GM12878 (cell line): ENCODE measurements at regions not wholly inside any gene's neighbourhood (a gene's known extent, or its start where the extent isn't known, plus 50 kb on each side); places are given as distances from the start of the nearest gene placed in this dataset.

Source experiments
- ATAC-seq: fragments of 200-7000 bp; cut with Tn5 transposase; 3 replicates; pipeline ENCODE4 v1.9.1; 2020; ENCODE audit warnings: mild to moderate bottlenecking, moderate library complexity
- BruUV-seq: library from RNA; stranded (reverse); fragments of 400-500 nt; replicated peaks from 2 replicates; lab custom pipeline; 2021; lab: Mats Ljungman, UMichigan
- CTCF ChIA-PET: fragments of 300-600 bp; sonication (Branson Sonifier 250); formaldehyde crosslinking; extraction: SDS; loops from one replicate; lab custom pipeline; 2021; ENCODE audit warnings: inconsistent platforms; lab: Yijun Ruan, JAX
- POLR2A ChIA-PET: fragments of 350-600 bp; formaldehyde crosslinking; extraction: SDS; loops from one replicate; lab custom pipeline; 2021; ENCODE audit warnings: inconsistent platforms; lab: Charles Lee
- RAD21 ChIA-PET: fragments of 300-600 bp; sonication (Branson Sonifier 250); formaldehyde crosslinking; loops from one replicate; lab custom pipeline; 2023; ENCODE audit warnings: antibody characterized with exemption; ENCODE audit not compliant: unreplicated experiment; lab: Charles Lee
- SMC1A ChIA-PET: fragments of 300-600 bp; sonication (Branson Sonifier 250); formaldehyde crosslinking; loops from one replicate; lab custom pipeline; 2023; ENCODE audit not compliant: unreplicated experiment, uncharacterized antibody; lab: Charles Lee
- DNase-seq: peaks from one replicate; pipeline ENCODE4 v3.0.0-alpha.2; 2011; ENCODE audit warnings: low read depth, low spot score
- FAIRE-seq: peaks from 3 replicates; lab custom pipeline; 2011; peaks lifted over from hg19 to GRCh38; lab: Jason Lieb, UNC
- H2AFZ ChIP-seq: 2 replicates; pipeline ENCODE4 v1.6.0; 2011; ENCODE audit warnings: low read depth, low read length, control low read depth; ENCODE audit not compliant: control insufficient read depth
- H3K27ac ChIP-seq: 2 replicates; pipeline ENCODE4 v1.5.1; 2011; ENCODE audit warnings: control low read depth; ENCODE audit not compliant: control insufficient read depth, insufficient read depth
- H3K27me3 ChIP-seq, 2 experiments: replicated peaks in 1 of 2; 2 replicates each; pipeline versions ENCODE4 v1.6.0 to v1.6.1; 2011; ENCODE audit warnings: low read length in 1 of 2; ENCODE audit not compliant: control insufficient read depth in 2 of 2, insufficient read depth in 2 of 2
- H3K36me3 ChIP-seq, 2 experiments: 2 replicates each; pipeline ENCODE4 v1.5.1; 2011; ENCODE audit warnings: low read length in 1 of 2; ENCODE audit not compliant: control insufficient read depth in 2 of 2, insufficient read depth in 2 of 2
- H3K4me1 ChIP-seq: 2 replicates; pipeline ENCODE4 v1.6.1; 2011; ENCODE audit warnings: mild to moderate bottlenecking, low read length, moderate library complexity, mixed read lengths; ENCODE audit not compliant: control insufficient read depth, insufficient read depth
- H3K4me2 ChIP-seq: 2 replicates; pipeline ENCODE4 v1.6.0; 2011; ENCODE audit warnings: control low read depth; ENCODE audit not compliant: control insufficient read depth, insufficient read depth
- H3K4me3 ChIP-seq: fragments of 200-600 bp; sonication (generic); 2 replicates; pipeline ENCODE4 v1.5.1; 2016
- H3K79me2 ChIP-seq: 2 replicates; pipeline ENCODE4 v1.6.0; 2011; ENCODE audit warnings: low read length; ENCODE audit not compliant: control insufficient read depth, insufficient read depth
- H3K9ac ChIP-seq: 2 replicates; pipeline ENCODE4 v1.8.0; 2011; ENCODE audit warnings: low read length, control low read depth, mixed read lengths; ENCODE audit not compliant: control insufficient read depth, insufficient read depth
- H3K9me3 ChIP-seq: replicated peaks from 3 replicates; pipeline ENCODE4 v1.5.1; 2011; ENCODE audit warnings: mild to moderate bottlenecking, low read length; ENCODE audit not compliant: control insufficient read depth, insufficient read depth
- H4K20me1 ChIP-seq: 2 replicates; pipeline ENCODE4 v1.6.0; 2011; ENCODE audit not compliant: control insufficient read depth, insufficient read depth
- BHLHE40 ChIP-seq, 2 experiments: fragments of 450-650 bp in 1 of 2; IDR thresholded peaks; 2 replicates each; pipeline ENCODE4 v1.6.1; 2011 to 2017; ENCODE audit warnings: low read depth in 2 of 2, borderline replicate concordance in 1 of 2, improper control_type of control experiment in 1 of 2, low read length in 1 of 2, mild to moderate bottlenecking in 1 of 2
- CEBPB ChIP-seq, 2 experiments: fragments of 150-350 bp in 1 of 2; IDR thresholded peaks; 2 replicates each; pipeline ENCODE4 v1.6.1; 2012 to 2014; ENCODE audit warnings: low read depth in 2 of 2, low read length in 2 of 2, borderline replicate concordance in 1 of 2, inconsistent platforms in 1 of 2
- CREB1 ChIP-seq: IDR thresholded peaks from 2 replicates; pipeline ENCODE4 v1.6.1; 2012; ENCODE audit warnings: low read depth, mild to moderate bottlenecking, inconsistent platforms
- HDAC6 ChIP-seq: fragments of 200-600 bp; sonication (generic); IDR thresholded peaks from one replicate; pipeline ENCODE4 v1.8.0; 2017; ENCODE audit warnings: antibody characterized with exemption; ENCODE audit not compliant: unreplicated experiment
- JUNB ChIP-seq: IDR thresholded peaks from 2 replicates; pipeline ENCODE4 v1.6.1; 2016; ENCODE audit warnings: antibody characterized with exemption, mild to moderate bottlenecking
- JUND ChIP-seq: IDR thresholded peaks from 2 replicates; pipeline ENCODE4 v1.6.1; 2012; ENCODE audit warnings: low read depth, mild to moderate bottlenecking, low read length, improper control_type of control experiment, moderate library complexity
- MEF2B ChIP-seq: fragments of 450-650 bp; IDR thresholded peaks from 2 replicates; pipeline ENCODE4 v1.6.1; 2018; ENCODE audit warnings: mild to moderate bottlenecking, moderate library complexity; ENCODE audit not compliant: partially characterized antibody, poor library complexity, severe bottlenecking
- PML ChIP-seq: IDR thresholded peaks from 2 replicates; pipeline ENCODE4 v1.6.1; 2012; ENCODE audit warnings: low read length, inconsistent platforms
- SMAD1 ChIP-seq: fragments of 450-650 bp; IDR thresholded peaks from 2 replicates; pipeline ENCODE4 v1.6.1; 2018; ENCODE audit warnings: mild to moderate bottlenecking, low read depth; ENCODE audit not compliant: partially characterized antibody
- SMC3 ChIP-seq: IDR thresholded peaks from 2 replicates; pipeline ENCODE4 v1.6.1; 2011; ENCODE audit warnings: low read length, improper control_type of control experiment, borderline replicate concordance
- TCF7 ChIP-seq: IDR thresholded peaks from 2 replicates; pipeline ENCODE4 v1.6.1; 2014; ENCODE audit warnings: antibody characterized with exemption, borderline replicate concordance
- ZNF217 ChIP-seq: fragments of 450-650 bp; IDR thresholded peaks from 2 replicates; pipeline ENCODE4 v1.6.1; 2017; ENCODE audit warnings: antibody characterized with exemption, mild to moderate bottlenecking
- WGBS: methylation state at CpG from one replicate; pipeline ENCODE4 v1.1.6; 2016; ENCODE audit warnings: low lambda C conversion rate; ENCODE audit not compliant: insufficient replicate concordance, insufficient coverage; ENCODE audit errors: missing lambda C conversion rate; 5-methylcytosine and 5-hydroxymethylcytosine counted together
- in situ Hi-C: fragments of 300-500 bp; cut with MboI; formaldehyde crosslinking; loops from 9 replicates; pipeline ENCODE4 v1.14.3; 2018; ENCODE audit warnings: mixed read lengths
- intact Hi-C: fragments of 100-400 bp; cut with micrococcal nuclease; formaldehyde crosslinking; loops from one replicate; pipeline ENCODE4 v1.14.2; 2022; ENCODE audit not compliant: unreplicated experiment
- TF ChIP-seq, protein P1 (sequence below): IDR thresholded peaks from 2 replicates; pipeline ENCODE4 v1.6.1; 2012; ENCODE audit warnings: low read depth, low read length, improper control_type of control experiment
- TF ChIP-seq, protein P2 (sequence below): IDR thresholded peaks from 2 replicates; pipeline ENCODE4 v1.6.1; 2011; ENCODE audit warnings: borderline replicate concordance, low read depth, mild to moderate bottlenecking, moderate library complexity, mixed read lengths, low read length; ENCODE audit not compliant: insufficient read depth; ENCODE audit errors: extremely low read length
- TF ChIP-seq, protein P3 (sequence below): fragments of 450-650 bp; IDR thresholded peaks from 2 replicates; pipeline ENCODE4 v1.6.1; 2017; ENCODE audit warnings: mild to moderate bottlenecking, low read depth, inconsistent platforms; ENCODE audit not compliant: poor library complexity, severe bottlenecking

DNA sequence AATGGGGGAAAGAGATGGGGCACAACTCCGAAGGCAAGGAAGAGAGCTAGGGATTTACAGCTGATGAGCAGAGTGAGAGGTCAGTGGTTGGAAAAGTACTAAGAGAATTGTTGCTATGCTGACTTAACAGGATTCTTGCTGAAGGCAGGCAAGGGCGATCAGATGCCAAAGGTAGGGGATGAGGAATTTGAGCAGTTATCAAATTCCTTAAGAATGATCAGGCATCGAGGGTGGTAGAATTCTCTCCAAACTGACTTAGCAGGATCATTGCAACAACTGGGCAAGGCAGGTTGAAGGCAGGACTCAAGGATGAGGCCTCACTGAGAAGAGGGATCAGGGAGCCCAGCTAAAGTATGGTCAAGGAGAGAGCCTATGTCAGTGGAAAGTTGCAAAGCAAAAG is 171.0 kb downstream of the HSD17B3 start:
- H3K9me3 ChIP-seq, result no peaks in the 10 kb centered on the region
- H3K4me2 ChIP-seq, result no peak overlapping the region
- RAD21 ChIA-PET, result no interaction called here
- H4K20me1 ChIP-seq, result no peaks in the 10 kb centered on the region
- H3K36me3 ChIP-seq, result no peaks in the 10 kb centered on the region
- no peaks in the 10 kb centered on the region for H3K79me2 ChIP-seq
- TF ChIP-seq, protein P1, sequence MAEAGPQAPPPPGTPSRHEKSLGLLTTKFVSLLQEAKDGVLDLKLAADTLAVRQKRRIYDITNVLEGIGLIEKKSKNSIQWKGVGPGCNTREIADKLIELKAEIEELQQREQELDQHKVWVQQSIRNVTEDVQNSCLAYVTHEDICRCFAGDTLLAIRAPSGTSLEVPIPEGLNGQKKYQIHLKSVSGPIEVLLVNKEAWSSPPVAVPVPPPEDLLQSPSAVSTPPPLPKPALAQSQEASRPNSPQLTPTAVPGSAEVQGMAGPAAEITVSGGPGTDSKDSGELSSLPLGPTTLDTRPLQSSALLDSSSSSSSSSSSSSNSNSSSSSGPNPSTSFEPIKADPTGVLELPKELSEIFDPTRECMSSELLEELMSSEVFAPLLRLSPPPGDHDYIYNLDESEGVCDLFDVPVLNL, result no peak
- TF ChIP-seq PML, result no peak
- TF ChIP-seq SMC3, result no peak
- TF ChIP-seq JUNB, result no peak
- TF ChIP-seq SMAD1, result no peak
- no peak for TF ChIP-seq HDAC6
- TF ChIP-seq BHLHE40 (IDR thresholded peaks at IDR 0.05; ENCODE audit: borderline replicate concordance in 1 of 2, low read depth in 2 of 2, low read length in 1 of 2), result no peak
- TF ChIP-seq, protein P2, sequence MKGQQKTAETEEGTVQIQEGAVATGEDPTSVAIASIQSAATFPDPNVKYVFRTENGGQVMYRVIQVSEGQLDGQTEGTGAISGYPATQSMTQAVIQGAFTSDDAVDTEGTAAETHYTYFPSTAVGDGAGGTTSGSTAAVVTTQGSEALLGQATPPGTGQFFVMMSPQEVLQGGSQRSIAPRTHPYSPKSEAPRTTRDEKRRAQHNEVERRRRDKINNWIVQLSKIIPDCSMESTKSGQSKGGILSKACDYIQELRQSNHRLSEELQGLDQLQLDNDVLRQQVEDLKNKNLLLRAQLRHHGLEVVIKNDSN, result no peak
- TF ChIP-seq MEF2B, result no peak
- TF ChIP-seq TCF7, result no peak
- TF ChIP-seq CEBPB (IDR thresholded peaks at IDR 0.05; ENCODE audit: borderline replicate concordance in 1 of 2, low read depth in 2 of 2, low read length in 2 of 2), result no peak
- no peak for TF ChIP-seq JUND
- TF ChIP-seq, protein P3, sequence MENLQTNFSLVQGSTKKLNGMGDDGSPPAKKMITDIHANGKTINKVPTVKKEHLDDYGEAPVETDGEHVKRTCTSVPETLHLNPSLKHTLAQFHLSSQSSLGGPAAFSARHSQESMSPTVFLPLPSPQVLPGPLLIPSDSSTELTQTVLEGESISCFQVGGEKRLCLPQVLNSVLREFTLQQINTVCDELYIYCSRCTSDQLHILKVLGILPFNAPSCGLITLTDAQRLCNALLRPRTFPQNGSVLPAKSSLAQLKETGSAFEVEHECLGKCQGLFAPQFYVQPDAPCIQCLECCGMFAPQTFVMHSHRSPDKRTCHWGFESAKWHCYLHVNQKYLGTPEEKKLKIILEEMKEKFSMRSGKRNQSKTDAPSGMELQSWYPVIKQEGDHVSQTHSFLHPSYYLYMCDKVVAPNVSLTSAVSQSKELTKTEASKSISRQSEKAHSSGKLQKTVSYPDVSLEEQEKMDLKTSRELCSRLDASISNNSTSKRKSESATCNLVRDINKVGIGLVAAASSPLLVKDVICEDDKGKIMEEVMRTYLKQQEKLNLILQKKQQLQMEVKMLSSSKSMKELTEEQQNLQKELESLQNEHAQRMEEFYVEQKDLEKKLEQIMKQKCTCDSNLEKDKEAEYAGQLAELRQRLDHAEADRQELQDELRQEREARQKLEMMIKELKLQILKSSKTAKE, result no peak
- TF ChIP-seq CREB1, result no peak
- TF ChIP-seq ZNF217, result no peak
- TF ChIP-seq, all 136 proteins: peak for 0
- H3K27me3 ChIP-seq, result no peaks in the 10 kb centered on the region
- BruUV-seq, result no TSS peak
- ChIA-PET CTCF (no interaction called here), POLR2A (no interaction called here), SMC1A (no interaction called here)
- WGBS, result 38% methylated on average over 3 of the region's 3 CpGs
- ATAC-seq (no peak), DNase-seq (no peak), FAIRE-seq (no peak)
- no peak overlapping the region for H2AFZ ChIP-seq
- in situ Hi-C loops, result no loop called here
- peaks cover 6% of the 10 kb centered on the region for H3K4me1 ChIP-seq
- intact Hi-C loops, result no loop called here
- H3K27ac ChIP-seq, result no peak overlapping the region
- no peak overlapping the region for H3K9ac ChIP-seq
- no peak overlapping the region for H3K4me3 ChIP-seq
